Stomach (tissue), 4 donors: ENCODE measurements at regions not wholly inside any gene's neighbourhood (a gene's known extent, or its start where the extent isn't known, plus 50 kb on each side); places are given as distances from the start of the nearest gene placed in this dataset.

Source experiments
- EP300 ChIP-seq: sonication (generic); formaldehyde crosslinking; IDR thresholded peaks from one replicate; pipeline ENCODE4 v1.6.1; 2017; ENCODE audit warnings: antibody characterized with exemption
- POLR2A ChIP-seq, 4 donors: fragments of 450-650 bp; IDR thresholded peaks; one replicate each; pipeline ENCODE4 v1.6.1; 2016; ENCODE audit warnings: antibody characterized with exemption in 4 of 4, control low read depth in 2 of 4, mild to moderate bottlenecking in 1 of 4, moderate library complexity in 1 of 4
- POLR2AphosphoS5 ChIP-seq, 3 donors: sonication (generic); formaldehyde crosslinking; IDR thresholded peaks; one replicate each; pipeline ENCODE4 v1.6.1; 2016; ENCODE audit warnings: antibody characterized with exemption in 3 of 3
- TF ChIP-seq, protein P1 (sequence below), 7 experiments: fragments of 450-650 bp in 4 of 7; fragments of 200-600 bp in 3 of 7; sonication (generic) in 3 of 7; IDR thresholded peaks; one replicate each; pipeline ENCODE4 v1.5.1; 2016 to 2019; ENCODE audit warnings: antibody characterized with exemption in 7 of 7, control low read depth in 2 of 7, mild to moderate bottlenecking in 1 of 7

DNA sequence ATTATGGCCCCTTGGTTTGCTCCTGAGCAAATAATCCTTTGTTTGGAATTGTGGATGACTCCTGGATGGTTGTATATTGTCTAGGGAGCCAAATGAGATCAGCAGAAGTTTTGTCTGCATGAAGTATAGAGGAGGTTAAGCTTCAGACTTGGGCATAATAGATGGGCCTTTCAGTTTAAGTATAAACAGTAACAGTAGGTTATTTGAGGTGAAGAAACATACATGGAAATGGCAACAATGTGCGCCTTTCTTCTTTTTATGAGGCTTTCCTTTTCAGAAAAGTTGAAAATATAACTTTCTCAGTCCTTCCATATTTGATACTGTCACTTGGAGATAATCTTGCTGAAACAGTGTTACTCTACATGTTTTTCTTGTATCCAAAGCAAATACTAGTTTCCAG, 63.7 kb upstream of the PPP1R12A start:
- TF ChIP-seq, protein P1, sequence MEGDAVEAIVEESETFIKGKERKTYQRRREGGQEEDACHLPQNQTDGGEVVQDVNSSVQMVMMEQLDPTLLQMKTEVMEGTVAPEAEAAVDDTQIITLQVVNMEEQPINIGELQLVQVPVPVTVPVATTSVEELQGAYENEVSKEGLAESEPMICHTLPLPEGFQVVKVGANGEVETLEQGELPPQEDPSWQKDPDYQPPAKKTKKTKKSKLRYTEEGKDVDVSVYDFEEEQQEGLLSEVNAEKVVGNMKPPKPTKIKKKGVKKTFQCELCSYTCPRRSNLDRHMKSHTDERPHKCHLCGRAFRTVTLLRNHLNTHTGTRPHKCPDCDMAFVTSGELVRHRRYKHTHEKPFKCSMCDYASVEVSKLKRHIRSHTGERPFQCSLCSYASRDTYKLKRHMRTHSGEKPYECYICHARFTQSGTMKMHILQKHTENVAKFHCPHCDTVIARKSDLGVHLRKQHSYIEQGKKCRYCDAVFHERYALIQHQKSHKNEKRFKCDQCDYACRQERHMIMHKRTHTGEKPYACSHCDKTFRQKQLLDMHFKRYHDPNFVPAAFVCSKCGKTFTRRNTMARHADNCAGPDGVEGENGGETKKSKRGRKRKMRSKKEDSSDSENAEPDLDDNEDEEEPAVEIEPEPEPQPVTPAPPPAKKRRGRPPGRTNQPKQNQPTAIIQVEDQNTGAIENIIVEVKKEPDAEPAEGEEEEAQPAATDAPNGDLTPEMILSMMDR (IDR thresholded peaks at IDR 0.05): no peak
- TF ChIP-seq POLR2AphosphoS5 (IDR thresholded peaks at IDR 0.05) (no peak), POLR2A (IDR thresholded peaks at IDR 0.05) (no peak), EP300 (no peak)
